ENCODE measurements at regions not wholly inside any gene's neighbourhood (a gene's known extent, or its start where the extent isn't known, plus 50 kb on each side); places are given as distances from the start of the nearest gene placed in this dataset.

GRCh38 chr4:183763990-183764754, 105.1 kb downstream of the TRAPPC11 start:
- Mint-ChIP-seq H3K4me1 (ENCODE audit: low read depth) (no peaks in the 10 kb centered on the region), H3K36me3 (ENCODE audit: low read depth) (no peaks in the 10 kb centered on the region), H3K27ac (no peak overlapping the region), H3K27me3 (peaks cover 5% of the 10 kb centered on the region), H3K4me3 (no peak overlapping the region), H3K9me3 (no peaks in the 10 kb centered on the region)
- Histone ChIP-seq H3K4me1 (ENCODE audit: insufficient read depth, low read length) (no peaks in the 10 kb centered on the region), H3K36me3 (ENCODE audit: insufficient read depth, low read length) (no peaks in the 10 kb centered on the region), H3K27ac (ENCODE audit: low read depth in 1 of 2, low read length in 2 of 2) (no peak overlapping the region), H3K27me3 (ENCODE audit: control insufficient read depth in 1 of 2, insufficient read depth in 2 of 2, low read length in 2 of 2) (peaks cover 0 to 3% of the 10 kb centered on the region in 2 experiments), H3K9me3 (ENCODE audit: control insufficient read depth in 1 of 2, insufficient read depth in 1 of 2, low read length in 2 of 2) (no peaks in the 10 kb centered on the region), H3K4me3 (ENCODE audit: low read length) (no peak overlapping the region)
- TF ChIP-seq CTCF (IDR thresholded peaks at IDR 0.05) = no peak
- intact Hi-C loops (cut with DNase I, micrococcal nuclease) = no loop called here
- CTCF ChIA-PET = no interaction called here
- ATAC-seq (ENCODE audit: poor library complexity) (no peak), DNase-seq (no peak)
- POLR2A ChIA-PET = no interaction called here

GRCh38 chr4:183765251-183765911, 106.3 kb downstream of the TRAPPC11 start:
- no peak for ATAC-seq (ENCODE audit: poor library complexity)
- H3K4me3 ChIP-seq (ENCODE audit: low read length) = no peak overlapping the region
- Mint-ChIP-seq H3K36me3 (ENCODE audit: low read depth) (no peaks in the 10 kb centered on the region), H3K4me3 (no peak overlapping the region), H3K27ac (no peak overlapping the region), H3K9me3 (no peaks in the 10 kb centered on the region), H3K4me1 (ENCODE audit: low read depth) (no peaks in the 10 kb centered on the region), H3K27me3 (peaks cover 5% of the 10 kb centered on the region)
- no peaks in the 10 kb centered on the region for H3K36me3 ChIP-seq (ENCODE audit: insufficient read depth, low read length)
- DNase-seq = no peak
- no peaks in the 10 kb centered on the region for H3K4me1 ChIP-seq (ENCODE audit: insufficient read depth, low read length)
- intact Hi-C loops (cut with DNase I, micrococcal nuclease) = no loop called here
- TF ChIP-seq CTCF (IDR thresholded peaks at IDR 0.05) = no peak
- no peak overlapping the region for H3K27ac ChIP-seq (ENCODE audit: low read depth in 1 of 2, low read length in 2 of 2)
- H3K27me3 ChIP-seq (ENCODE audit: control insufficient read depth in 1 of 2, insufficient read depth in 2 of 2, low read length in 2 of 2) = peaks cover 0 to 3% of the 10 kb centered on the region in 2 experiments
- H3K9me3 ChIP-seq (ENCODE audit: control insufficient read depth in 1 of 2, insufficient read depth in 1 of 2, low read length in 2 of 2) = no peaks in the 10 kb centered on the region
- ChIA-PET POLR2A (no interaction called here), CTCF (no interaction called here)

- Mint-ChIP-seq H3K36me3 (ENCODE audit: low read depth) (no peaks in the 10 kb centered on the region), H3K4me1 (ENCODE audit: low read depth) (no peaks in the 10 kb centered on the region), H3K27ac (no peak overlapping the region), H3K9me3 (no peaks in the 10 kb centered on the region), H3K4me3 (no peak overlapping the region), H3K27me3 (peaks cover 5% of the 10 kb centered on the region)
- Histone ChIP-seq H3K4me3 (ENCODE audit: low read length) (no peak overlapping the region), H3K27ac (ENCODE audit: low read depth in 1 of 2, low read length in 2 of 2) (no peak overlapping the region), H3K36me3 (ENCODE audit: insufficient read depth, low read length) (no peaks in the 10 kb centered on the region), H3K4me1 (ENCODE audit: insufficient read depth, low read length) (no peaks in the 10 kb centered on the region), H3K9me3 (ENCODE audit: control insufficient read depth in 1 of 2, insufficient read depth in 1 of 2, low read length in 2 of 2) (no peaks in the 10 kb centered on the region), H3K27me3 (ENCODE audit: control insufficient read depth in 1 of 2, insufficient read depth in 2 of 2, low read length in 2 of 2) (peaks cover 0 to 3% of the 10 kb centered on the region in 2 experiments)
- ChIA-PET POLR2A (no interaction called here), CTCF (no interaction called here)
- DNase-seq (no peak), ATAC-seq (ENCODE audit: poor library complexity) (no peak)
- intact Hi-C loops (cut with DNase I, micrococcal nuclease) = no loop called here
- no peak for TF ChIP-seq CTCF (IDR thresholded peaks at IDR 0.05)
These were observed 107.0 kb downstream of the TRAPPC11 start for GRCh38 chr4:183766140-183766539.

Measured in CD4-positive, alpha-beta T cell (primary cell).